GM23338 (cell line): ENCODE measurements at regions not wholly inside any gene's neighbourhood (a gene's known extent, or its start where the extent isn't known, plus 50 kb on each side); places are given as distances from the start of the nearest gene placed in this dataset.

ENCODE experiments used
- EZH2 ChIP-seq: fragments of 200-600 bp; sonication (generic); IDR thresholded peaks from one replicate; pipeline ENCODE4 v1.8.0; 2017; ENCODE audit warnings: antibody characterized with exemption, mild to moderate bottlenecking, low read depth; ENCODE audit not compliant: unreplicated experiment
- EZH2phosphoT487 ChIP-seq: fragments of 200-600 bp; sonication (generic); IDR thresholded peaks from one replicate; pipeline ENCODE4 v1.8.1; 2018; ENCODE audit warnings: antibody characterized with exemption; ENCODE audit not compliant: unreplicated experiment
- JUNB ChIP-seq: IDR thresholded peaks from one replicate; pipeline ENCODE4 v1.6.1; 2016; ENCODE audit warnings: antibody characterized with exemption; ENCODE audit not compliant: unreplicated experiment
- POLR2AphosphoS5 ChIP-seq: IDR thresholded peaks from 2 replicates; pipeline ENCODE4 v1.6.1; 2016; ENCODE audit warnings: antibody characterized with exemption, low read depth
- ZNF114 ChIP-seq: fragments of 250-450 bp; sonication (Bioruptor Pico); IDR thresholded peaks from 2 replicates; pipeline ENCODE4 v1.5.0; 2020; ENCODE audit warnings: mild to moderate bottlenecking, moderate library complexity
- ZNF331 ChIP-seq: fragments of 250-450 bp; sonication (Bioruptor Pico); IDR thresholded peaks from 2 replicates; pipeline ENCODE4 v1.5.0; 2020; ENCODE audit warnings: low read depth, mild to moderate bottlenecking, moderate library complexity
- TF ChIP-seq, protein P1 (sequence below), 2 experiments: fragments of 200-600 bp in 1 of 2; sonication (generic) in 1 of 2; conservative IDR thresholded peaks; 2 replicates each; pipeline versions ENCODE4 v1.5.1 to v1.6.1; 2016 to 2017; ENCODE audit warnings: antibody characterized with exemption in 2 of 2, low read depth in 2 of 2, mild to moderate bottlenecking in 2 of 2, moderate library complexity in 1 of 2
- TF ChIP-seq, protein P2 (sequence below): IDR thresholded peaks from 2 replicates; pipeline ENCODE4 v1.6.1; 2016; ENCODE audit warnings: antibody characterized with exemption
- TF ChIP-seq, protein P3 (sequence below): IDR thresholded peaks from one replicate; pipeline ENCODE4 v1.6.1; 2018; ENCODE audit warnings: antibody characterized with exemption; ENCODE audit not compliant: unreplicated experiment

DNA sequence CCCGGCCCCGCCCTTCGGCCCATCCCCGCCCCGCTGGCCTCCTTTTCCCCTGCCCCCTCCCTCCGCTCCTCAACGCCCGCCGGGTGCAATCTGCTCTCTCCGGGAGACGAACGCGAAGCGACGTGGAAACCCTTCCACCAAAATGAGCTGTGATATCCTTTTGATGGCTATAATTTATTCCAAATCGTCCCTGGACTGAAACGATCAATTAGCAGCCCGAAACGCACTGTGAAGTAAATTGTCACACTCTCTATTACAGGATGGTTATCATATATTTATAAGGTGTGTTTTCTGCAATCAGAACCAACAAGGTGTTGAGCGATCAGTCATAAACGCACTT is 134.6 kb upstream of the BARHL2 start:
- TF ChIP-seq, protein P1, sequence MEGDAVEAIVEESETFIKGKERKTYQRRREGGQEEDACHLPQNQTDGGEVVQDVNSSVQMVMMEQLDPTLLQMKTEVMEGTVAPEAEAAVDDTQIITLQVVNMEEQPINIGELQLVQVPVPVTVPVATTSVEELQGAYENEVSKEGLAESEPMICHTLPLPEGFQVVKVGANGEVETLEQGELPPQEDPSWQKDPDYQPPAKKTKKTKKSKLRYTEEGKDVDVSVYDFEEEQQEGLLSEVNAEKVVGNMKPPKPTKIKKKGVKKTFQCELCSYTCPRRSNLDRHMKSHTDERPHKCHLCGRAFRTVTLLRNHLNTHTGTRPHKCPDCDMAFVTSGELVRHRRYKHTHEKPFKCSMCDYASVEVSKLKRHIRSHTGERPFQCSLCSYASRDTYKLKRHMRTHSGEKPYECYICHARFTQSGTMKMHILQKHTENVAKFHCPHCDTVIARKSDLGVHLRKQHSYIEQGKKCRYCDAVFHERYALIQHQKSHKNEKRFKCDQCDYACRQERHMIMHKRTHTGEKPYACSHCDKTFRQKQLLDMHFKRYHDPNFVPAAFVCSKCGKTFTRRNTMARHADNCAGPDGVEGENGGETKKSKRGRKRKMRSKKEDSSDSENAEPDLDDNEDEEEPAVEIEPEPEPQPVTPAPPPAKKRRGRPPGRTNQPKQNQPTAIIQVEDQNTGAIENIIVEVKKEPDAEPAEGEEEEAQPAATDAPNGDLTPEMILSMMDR (conservative IDR thresholded peaks at IDR 0.05; ENCODE audit: low read depth in 2 of 2): no peak
- TF ChIP-seq EZH2 (no peak), POLR2AphosphoS5 (no peak), EZH2phosphoT487 (no peak), JUNB (no peak), ZNF114 (no peak), ZNF331 (no peak)
- TF ChIP-seq, protein P2, sequence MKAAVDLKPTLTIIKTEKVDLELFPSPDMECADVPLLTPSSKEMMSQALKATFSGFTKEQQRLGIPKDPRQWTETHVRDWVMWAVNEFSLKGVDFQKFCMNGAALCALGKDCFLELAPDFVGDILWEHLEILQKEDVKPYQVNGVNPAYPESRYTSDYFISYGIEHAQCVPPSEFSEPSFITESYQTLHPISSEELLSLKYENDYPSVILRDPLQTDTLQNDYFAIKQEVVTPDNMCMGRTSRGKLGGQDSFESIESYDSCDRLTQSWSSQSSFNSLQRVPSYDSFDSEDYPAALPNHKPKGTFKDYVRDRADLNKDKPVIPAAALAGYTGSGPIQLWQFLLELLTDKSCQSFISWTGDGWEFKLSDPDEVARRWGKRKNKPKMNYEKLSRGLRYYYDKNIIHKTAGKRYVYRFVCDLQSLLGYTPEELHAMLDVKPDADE: no peak
- TF ChIP-seq, protein P3, sequence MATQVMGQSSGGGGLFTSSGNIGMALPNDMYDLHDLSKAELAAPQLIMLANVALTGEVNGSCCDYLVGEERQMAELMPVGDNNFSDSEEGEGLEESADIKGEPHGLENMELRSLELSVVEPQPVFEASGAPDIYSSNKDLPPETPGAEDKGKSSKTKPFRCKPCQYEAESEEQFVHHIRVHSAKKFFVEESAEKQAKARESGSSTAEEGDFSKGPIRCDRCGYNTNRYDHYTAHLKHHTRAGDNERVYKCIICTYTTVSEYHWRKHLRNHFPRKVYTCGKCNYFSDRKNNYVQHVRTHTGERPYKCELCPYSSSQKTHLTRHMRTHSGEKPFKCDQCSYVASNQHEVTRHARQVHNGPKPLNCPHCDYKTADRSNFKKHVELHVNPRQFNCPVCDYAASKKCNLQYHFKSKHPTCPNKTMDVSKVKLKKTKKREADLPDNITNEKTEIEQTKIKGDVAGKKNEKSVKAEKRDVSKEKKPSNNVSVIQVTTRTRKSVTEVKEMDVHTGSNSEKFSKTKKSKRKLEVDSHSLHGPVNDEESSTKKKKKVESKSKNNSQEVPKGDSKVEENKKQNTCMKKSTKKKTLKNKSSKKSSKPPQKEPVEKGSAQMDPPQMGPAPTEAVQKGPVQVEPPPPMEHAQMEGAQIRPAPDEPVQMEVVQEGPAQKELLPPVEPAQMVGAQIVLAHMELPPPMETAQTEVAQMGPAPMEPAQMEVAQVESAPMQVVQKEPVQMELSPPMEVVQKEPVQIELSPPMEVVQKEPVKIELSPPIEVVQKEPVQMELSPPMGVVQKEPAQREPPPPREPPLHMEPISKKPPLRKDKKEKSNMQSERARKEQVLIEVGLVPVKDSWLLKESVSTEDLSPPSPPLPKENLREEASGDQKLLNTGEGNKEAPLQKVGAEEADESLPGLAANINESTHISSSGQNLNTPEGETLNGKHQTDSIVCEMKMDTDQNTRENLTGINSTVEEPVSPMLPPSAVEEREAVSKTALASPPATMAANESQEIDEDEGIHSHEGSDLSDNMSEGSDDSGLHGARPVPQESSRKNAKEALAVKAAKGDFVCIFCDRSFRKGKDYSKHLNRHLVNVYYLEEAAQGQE: no peak
